ENCODE measurements at regions not wholly inside any gene's neighbourhood (a gene's known extent, or its start where the extent isn't known, plus 50 kb on each side); places are given as distances from the start of the nearest gene placed in this dataset.

DNA sequence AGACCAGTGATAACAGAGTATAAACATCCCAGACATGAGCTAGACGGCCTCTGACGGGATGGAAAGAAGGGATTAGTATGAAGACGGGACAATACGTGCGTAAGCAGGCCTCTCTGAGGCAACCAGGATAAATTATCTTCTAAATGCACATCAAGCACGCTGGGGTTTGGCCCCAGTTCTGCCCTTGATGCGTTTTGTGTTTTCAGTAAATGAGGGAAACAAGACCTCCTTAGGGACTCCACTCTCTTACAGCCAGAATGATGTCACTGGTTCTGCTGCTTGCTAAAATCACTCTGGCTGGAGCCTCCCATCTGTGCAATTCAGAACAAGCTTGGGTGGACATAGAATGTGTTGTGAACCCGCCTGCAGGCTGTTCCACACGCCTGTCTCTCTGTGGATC lies 156.0 kb upstream of the MCTP2 start:
- TF ChIP-seq EZH2 (IDR thresholded peaks at IDR 0.05; ENCODE audit: insufficient read depth, poor library complexity, severe bottlenecking) (no peak), EZH2phosphoT487 (IDR thresholded peaks at IDR 0.05; ENCODE audit: insufficient read depth, low read depth) (no peak)
